Cardiac muscle cell (in vitro differentiated cells and primary cell): ENCODE measurements at regions not wholly inside any gene's neighbourhood (a gene's known extent, or its start where the extent isn't known, plus 50 kb on each side); places are given as distances from the start of the nearest gene placed in this dataset.

Experiments used
- DNase-seq, 2 donors: peaks; one replicate each; pipeline versions ENCODE4 v3.0.0 to v3.0.0-alpha.2; 2010 to 2017; ENCODE audit warnings: low read depth in 1 of 2, low spot score in 1 of 2
- H3K27ac ChIP-seq: fragments of 200-600 bp; sonication (generic); 2 replicates; pipeline ENCODE4 v1.5.1; 2016
- H3K27me3 ChIP-seq: fragments of 200-600 bp; sonication (generic); 2 replicates; pipeline ENCODE4 v1.6.0; 2016; ENCODE audit warnings: control low read depth
- H3K36me3 ChIP-seq: fragments of 200-600 bp; sonication (generic); 2 replicates; pipeline ENCODE4 v1.5.1; 2016; ENCODE audit warnings: control low read depth
- H3K4me1 ChIP-seq: fragments of 200-600 bp; sonication (generic); 2 replicates; pipeline ENCODE4 v1.8.1; 2017; ENCODE audit warnings: low read depth, mild to moderate bottlenecking, mixed run types
- H3K4me3 ChIP-seq: fragments of 200-600 bp; sonication (generic); 2 replicates; pipeline ENCODE4 v1.5.1; 2016; ENCODE audit warnings: mild to moderate bottlenecking
- H3K9me3 ChIP-seq: fragments of 200-600 bp; sonication (generic); 2 replicates; pipeline ENCODE4 v1.5.1; 2017; ENCODE audit warnings: low read depth, mild to moderate bottlenecking, control low read depth
- CTCF ChIP-seq: IDR thresholded peaks from 2 replicates; pipeline ENCODE4 v1.5.1; 2012; ENCODE audit warnings: low read depth, mild to moderate bottlenecking, low read length

- no peaks in the 10 kb centered on the region for H3K36me3 ChIP-seq
- no peak overlapping the region for H3K27ac ChIP-seq
- no peaks in the 10 kb centered on the region for H3K27me3 ChIP-seq
- DNase-seq, result no peak
- no peaks in the 10 kb centered on the region for H3K9me3 ChIP-seq
- peaks cover 7% of the 10 kb centered on the region for H3K4me1 ChIP-seq
- no peak overlapping the region for H3K4me3 ChIP-seq
- TF ChIP-seq CTCF, result no peak
Observed at GRCh38 chr9:135394699-135395645, 84.6 kb upstream of the PPP1R26 start.

- H3K27ac ChIP-seq, result no peak overlapping the region
- no peaks in the 10 kb centered on the region for H3K36me3 ChIP-seq
- no peak for TF ChIP-seq CTCF
- no peak for DNase-seq
- H3K4me1 ChIP-seq, result peaks cover 7% of the 10 kb centered on the region
- H3K4me3 ChIP-seq, result no peak overlapping the region
- no peaks in the 10 kb centered on the region for H3K9me3 ChIP-seq
- no peaks in the 10 kb centered on the region for H3K27me3 ChIP-seq
Observed at GRCh38 chr9:135397142-135397541, 82.4 kb upstream of the PPP1R26 start.

GRCh38 chr9:135399000-135399649 lies 80.5 kb upstream of the PPP1R26 start:
- H3K9me3 ChIP-seq, result no peaks in the 10 kb centered on the region
- H3K4me1 ChIP-seq, result peaks cover 3% of the 10 kb centered on the region
- no peak for DNase-seq
- H3K27ac ChIP-seq, result no peak overlapping the region
- H3K36me3 ChIP-seq, result no peaks in the 10 kb centered on the region
- no peak overlapping the region for H3K4me3 ChIP-seq
- no peaks in the 10 kb centered on the region for H3K27me3 ChIP-seq
- no peak for TF ChIP-seq CTCF

GRCh38 chr9:135400496-135400895 lies 79.1 kb upstream of the PPP1R26 start:
- no peak for DNase-seq
- Histone ChIP-seq H3K27me3 (no peaks in the 10 kb centered on the region), H3K27ac (no peak overlapping the region), H3K4me3 (no peak overlapping the region), H3K9me3 (no peaks in the 10 kb centered on the region), H3K36me3 (no peaks in the 10 kb centered on the region), H3K4me1 (no peaks in the 10 kb centered on the region)
- TF ChIP-seq CTCF, result no peak

- Histone ChIP-seq H3K27ac (no peak overlapping the region), H3K27me3 (no peaks in the 10 kb centered on the region), H3K4me1 (no peaks in the 10 kb centered on the region), H3K4me3 (no peak overlapping the region), H3K9me3 (no peaks in the 10 kb centered on the region), H3K36me3 (no peaks in the 10 kb centered on the region)
- no peak for DNase-seq
- no peak for TF ChIP-seq CTCF
Observed at GRCh38 chr9:135401218-135401617, 78.4 kb upstream of the PPP1R26 start.
